22Rv1 (cell line): ENCODE measurements at regions not wholly inside any gene's neighbourhood (a gene's known extent, or its start where the extent isn't known, plus 50 kb on each side); places are given as distances from the start of the nearest gene placed in this dataset.

Experiments
- ZFX ChIP-seq: fragments of 450-650 bp; IDR thresholded peaks from 2 replicates; pipeline ENCODE4 v1.6.1; 2017; ENCODE audit warnings: antibody characterized with exemption, borderline replicate concordance
- TF ChIP-seq, protein P1 (sequence below): fragments of 450-650 bp; IDR thresholded peaks from 2 replicates; pipeline ENCODE4 v1.5.1; 2017; ENCODE audit warnings: mild to moderate bottlenecking

- TF ChIP-seq, protein P1, sequence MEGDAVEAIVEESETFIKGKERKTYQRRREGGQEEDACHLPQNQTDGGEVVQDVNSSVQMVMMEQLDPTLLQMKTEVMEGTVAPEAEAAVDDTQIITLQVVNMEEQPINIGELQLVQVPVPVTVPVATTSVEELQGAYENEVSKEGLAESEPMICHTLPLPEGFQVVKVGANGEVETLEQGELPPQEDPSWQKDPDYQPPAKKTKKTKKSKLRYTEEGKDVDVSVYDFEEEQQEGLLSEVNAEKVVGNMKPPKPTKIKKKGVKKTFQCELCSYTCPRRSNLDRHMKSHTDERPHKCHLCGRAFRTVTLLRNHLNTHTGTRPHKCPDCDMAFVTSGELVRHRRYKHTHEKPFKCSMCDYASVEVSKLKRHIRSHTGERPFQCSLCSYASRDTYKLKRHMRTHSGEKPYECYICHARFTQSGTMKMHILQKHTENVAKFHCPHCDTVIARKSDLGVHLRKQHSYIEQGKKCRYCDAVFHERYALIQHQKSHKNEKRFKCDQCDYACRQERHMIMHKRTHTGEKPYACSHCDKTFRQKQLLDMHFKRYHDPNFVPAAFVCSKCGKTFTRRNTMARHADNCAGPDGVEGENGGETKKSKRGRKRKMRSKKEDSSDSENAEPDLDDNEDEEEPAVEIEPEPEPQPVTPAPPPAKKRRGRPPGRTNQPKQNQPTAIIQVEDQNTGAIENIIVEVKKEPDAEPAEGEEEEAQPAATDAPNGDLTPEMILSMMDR, result no peak
- no peak for TF ChIP-seq ZFX
These were observed 187.0 kb downstream of the OSR1 start for GRCh38 chr2:19171409-19171808.
